CD4-positive, alpha-beta T cell treated with Interleukin-4 for 1 hour (primary cell): ENCODE measurements at regions not wholly inside any gene's neighbourhood (a gene's known extent, or its start where the extent isn't known, plus 50 kb on each side); places are given as distances from the start of the nearest gene placed in this dataset.

Experiments
- DNase-seq, 2 donors: peaks; one replicate each; pipeline ENCODE4 v3.0.0-alpha.2; 2020 to 2022

DNA sequence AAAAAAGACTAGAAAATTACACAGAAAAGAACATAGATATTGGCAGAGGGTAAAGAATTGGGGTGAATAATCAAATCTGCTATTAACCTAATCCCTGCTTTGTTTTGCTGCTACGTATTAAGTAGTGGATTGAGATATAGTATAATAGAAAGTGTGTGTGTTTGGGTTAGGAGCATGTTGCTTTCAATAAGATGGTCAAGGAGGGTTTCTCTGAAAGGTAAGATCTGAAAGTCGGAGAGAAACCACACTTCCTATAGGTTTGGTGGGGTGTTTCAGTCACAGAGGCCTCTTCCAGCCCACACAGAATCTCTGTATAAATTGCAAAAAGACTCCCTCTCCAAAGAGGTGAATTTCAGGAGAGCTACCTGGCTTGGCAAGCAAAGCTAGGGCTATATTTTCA, 345.7 kb upstream of the SATB1 start:
- DNase-seq = no peak

DNA sequence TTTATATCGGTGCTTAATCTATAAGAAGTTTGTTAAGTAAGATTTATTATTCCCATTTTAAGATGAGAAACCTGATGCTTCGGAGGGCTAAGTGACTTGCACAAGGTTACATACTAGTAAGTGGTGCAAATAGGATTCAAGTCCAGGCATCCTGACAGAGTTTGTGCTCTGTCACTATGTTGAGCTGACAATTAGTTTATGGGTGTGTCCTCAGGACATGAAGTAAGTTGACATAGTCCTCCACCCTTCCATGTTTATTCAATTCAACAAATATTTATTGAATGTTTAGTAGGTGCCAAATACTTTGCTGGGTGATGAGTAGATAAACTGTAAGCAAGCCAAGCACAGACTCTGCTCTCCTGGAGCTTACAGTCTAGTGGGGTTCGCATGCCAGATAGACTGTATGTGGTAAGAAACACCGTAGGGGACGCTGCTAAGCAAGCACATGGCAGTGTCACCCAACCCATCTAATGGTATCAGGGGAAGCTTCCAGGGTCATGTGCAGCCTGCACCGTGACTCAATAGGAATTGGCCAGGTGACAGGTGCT, 342.7 kb upstream of the SATB1 start:
- DNase-seq = no peak

DNA sequence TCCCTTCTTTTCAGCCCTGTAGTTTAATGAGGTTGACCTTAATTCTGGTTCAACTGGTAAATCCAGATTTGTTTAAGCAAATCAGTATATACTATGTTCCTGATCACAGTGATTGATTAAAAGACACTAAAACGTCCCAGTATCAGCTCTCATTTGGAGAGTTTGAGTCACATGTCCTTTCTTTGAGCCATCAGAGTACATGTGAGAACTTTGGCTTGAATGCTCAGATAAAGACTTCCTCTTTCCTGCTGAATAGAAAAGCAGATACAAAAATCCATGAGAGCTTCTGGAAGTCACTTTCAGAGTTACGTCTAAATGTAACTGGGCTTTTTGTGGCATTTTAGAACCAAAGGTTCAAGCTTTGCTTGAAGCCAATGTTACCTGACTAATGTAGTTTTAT, 341.8 kb upstream of the SATB1 start:
- DNase-seq = no peak

DNA sequence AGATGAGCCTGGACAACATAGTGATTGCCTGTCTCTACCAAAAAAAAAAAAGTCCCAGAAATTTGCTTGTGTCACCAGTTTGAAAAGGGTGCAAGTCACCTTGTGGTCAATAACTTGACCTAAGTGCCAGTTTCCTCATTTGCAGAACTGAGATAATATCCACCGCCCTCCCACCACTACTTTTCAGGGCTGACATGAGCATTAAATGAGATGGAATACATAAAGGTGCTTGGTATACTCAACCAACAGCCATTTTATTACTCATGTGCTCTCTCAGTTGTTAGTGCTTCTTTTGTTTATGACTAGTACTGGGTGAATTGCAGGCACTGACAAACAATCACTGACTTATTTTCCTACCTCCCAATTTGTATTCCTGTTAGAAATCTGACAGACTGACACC, 340.5 kb upstream of the SATB1 start:
- DNase-seq = no peak

DNA sequence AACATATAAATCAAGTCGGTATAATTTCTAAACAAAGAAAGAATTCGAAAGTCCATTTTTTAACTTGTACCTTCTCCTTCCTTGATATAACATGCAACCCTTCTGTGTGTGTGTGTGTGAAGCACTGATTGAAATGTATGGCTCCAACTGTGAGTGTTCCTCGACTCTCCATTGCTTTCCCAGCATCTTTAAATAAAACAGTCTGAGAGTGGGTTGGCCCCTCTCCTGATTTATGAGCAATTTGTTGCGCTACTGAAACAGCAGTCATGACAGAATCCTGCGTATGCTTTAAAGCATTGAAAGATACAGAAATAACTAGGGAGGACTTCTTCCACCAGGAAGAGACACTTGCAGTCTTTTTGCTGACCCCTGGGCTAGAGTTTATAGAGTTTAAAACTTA, 340.0 kb upstream of the SATB1 start:
- DNase-seq = no peak

DNA sequence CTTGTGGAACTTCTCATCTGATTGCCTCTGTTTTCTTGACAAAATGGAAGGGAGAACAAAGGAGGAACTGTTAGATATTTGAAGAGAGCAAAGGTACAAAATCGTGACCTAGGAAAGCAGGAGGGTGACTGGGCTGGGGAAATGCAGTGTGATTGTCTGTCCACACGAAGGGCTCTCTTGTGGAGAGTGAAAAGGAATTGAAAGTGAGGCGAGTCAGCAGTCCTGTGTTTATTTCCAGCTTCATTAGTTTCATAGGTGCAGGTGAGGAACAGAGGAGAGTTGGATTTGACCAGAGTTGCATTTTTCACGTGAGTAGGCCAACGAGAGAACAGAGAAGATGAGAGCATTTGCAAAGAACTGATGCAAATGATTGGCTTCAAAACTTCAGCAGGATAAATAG, 336.4 kb upstream of the SATB1 start:
- no peak for DNase-seq

DNA sequence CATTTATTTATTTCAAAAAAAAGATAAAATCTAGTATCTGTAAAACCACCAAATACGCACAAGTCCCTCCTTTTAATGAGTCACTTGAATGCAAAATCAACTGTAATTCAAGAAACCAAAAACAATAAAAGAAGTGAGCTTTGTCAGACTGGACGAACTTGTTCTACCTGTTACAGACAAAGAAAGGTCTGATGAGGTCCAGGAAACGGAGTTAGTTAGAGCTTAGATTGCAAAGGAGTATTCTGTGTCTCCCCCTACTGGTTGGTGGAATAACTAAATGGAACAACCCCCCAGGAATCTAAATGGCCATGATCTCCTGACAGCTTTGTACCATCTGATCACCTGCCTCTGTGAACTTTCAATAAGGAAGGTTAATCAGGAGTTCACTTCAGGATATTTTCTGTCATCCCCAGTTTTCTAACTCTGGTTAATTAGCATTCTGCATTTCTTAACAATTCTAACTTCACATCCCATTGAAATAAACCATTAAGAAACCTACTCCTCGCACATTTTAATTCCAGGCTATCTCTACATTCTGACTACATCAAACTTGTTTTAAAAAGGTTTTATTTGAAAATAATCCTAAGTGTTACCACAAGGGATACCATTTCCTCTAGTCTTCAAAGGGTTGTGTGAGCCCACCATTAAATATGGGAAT, 333.0 kb upstream of the SATB1 start:
- peak; percentile 50 to 89 for DNase-seq

DNA sequence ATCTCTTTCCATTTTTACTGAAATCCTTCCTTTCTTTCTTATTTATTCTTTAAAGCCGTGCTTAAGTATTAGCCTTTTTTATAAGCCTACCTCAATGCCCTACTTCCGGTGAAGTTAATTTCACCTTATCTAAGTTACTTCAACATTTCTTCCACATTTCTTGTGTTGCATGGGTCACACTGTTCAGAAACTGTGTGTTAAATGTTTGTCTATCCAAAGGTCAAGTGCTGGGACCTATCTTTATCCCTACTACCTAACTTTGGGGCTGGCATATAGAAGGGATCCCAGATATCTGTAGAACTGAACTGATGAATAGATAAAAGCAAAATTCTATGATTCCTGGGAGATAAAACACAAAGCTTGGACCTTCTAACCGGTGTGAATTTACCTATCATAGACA, 332.3 kb upstream of the SATB1 start:
- DNase-seq = no peak

DNA sequence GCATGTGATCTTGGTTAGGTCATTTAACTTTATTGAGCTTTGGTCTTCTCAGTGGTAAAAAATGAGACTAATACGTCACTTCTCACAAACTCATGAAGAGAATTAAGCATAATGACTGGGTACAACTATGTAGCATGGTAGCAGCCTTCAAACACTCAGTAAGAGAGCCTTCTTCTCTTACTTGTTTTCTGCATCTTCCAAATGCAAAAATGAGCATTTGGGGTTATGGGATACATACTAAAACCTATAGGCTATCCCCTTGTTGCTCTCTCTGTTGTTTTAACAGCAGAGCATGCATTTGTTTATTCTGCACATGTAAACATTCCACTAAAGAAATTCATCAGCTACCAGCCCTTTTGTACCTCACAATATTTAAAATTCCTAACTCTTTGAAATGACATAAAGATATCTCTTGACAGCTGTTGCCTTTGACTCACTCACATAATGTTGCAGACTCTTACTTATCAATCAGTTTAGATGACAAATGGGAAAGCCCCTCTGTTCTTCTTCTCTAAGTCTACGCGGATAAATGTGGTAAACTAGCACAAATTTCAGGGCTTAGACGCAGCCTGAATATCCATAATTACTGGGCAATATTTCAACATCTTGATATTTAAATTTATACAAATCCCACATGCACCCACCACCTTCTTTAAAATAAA, 327.3 kb upstream of the SATB1 start:
- DNase-seq = no peak

DNA sequence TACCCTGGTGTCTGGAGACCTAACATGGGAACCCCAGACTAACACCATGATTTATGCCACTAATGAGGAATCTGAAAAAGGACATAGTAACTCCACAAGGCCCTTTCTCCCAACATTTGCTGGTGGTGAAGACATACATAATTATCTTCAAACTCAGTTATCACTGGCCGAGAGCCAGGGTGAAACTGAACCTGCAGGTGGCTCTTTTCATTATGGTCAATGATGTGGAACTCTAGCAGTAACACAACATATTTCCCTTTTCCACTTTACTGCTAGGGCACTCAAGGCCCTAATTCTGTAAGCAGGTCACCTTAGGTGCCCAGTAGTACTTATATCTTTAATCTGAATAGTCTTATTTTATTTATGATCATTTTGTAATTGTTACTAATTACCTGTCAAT, 326.4 kb upstream of the SATB1 start:
- no peak for DNase-seq

DNA sequence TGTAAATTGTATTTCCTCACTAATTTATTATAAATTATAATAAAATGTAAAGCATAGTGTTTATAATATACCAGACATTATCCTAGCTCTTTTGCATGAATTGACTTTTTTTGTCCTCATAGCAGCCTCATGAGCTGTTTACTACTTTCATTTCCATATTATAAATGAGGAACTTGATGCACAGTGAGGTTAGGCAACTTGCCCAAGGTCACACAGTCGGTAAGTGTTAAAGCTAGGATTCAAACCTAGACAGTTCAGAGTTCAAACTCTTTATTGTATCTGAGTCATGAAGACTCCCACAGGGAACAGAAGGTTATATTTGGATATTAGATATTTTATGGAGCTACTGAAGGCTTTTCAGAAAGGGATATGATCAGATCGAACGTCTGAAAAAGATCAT, 322.2 kb upstream of the SATB1 start:
- peak in 1 of 2 donors; percentile 45 for DNase-seq

DNA sequence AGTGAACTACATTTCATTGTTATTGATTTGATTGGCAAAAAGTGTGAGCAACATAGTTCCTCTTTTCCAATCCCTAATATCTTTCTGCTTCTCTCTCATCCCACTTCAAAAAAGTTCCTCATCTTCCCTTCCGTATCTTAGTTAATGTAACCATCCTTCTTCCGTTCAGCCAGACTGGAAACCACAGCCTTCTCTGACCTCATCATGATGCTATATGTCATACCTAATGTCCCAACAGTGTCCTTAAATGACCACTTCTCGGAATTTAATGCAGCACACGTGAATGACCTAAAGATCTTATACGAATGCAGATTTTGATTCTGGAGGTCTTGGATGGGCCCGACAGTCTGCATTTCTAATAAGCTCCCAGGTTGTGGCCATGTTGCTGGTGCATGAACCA, 320.3 kb upstream of the SATB1 start:
- peak; percentile 43 to 54 for DNase-seq

DNA sequence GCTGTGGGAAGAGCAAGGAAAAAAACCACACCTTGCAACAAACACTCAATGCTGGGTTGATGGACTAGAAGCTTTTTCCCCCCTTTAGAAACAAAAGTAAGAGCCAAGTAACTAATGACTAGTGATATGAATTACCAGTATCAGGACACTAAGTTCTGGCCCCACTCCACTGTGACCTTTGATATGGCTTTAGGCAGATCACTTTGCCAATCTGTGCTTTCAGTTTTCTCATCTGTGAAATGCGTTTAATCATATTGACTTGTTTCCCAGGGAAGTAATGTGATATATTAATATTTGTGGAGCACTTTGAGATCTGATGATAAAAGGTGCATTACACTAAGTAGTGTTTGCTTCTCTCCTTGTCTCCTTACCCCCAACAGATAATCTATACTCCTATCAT, 319.3 kb upstream of the SATB1 start:
- no peak for DNase-seq

DNA sequence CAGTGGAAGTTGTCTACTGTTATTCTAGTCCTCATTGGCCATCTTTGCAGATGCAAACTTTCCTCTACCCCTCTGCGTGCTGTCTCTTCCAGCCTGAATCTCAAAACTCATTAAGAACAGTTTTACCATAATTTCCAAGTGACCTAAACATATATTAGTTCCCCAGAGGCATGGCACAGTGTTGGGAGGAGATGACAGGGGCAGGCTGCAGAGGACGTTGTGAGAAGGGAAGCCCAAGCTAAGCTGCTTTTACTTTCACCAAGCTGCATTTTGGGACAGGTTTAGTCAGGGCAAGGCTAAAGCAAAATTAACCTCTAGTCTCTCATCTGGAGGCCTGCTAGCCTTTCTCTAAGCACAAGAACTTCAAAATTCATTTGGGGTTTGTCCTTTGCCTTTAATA, 318.6 kb upstream of the SATB1 start:
- DNase-seq = no peak

DNA sequence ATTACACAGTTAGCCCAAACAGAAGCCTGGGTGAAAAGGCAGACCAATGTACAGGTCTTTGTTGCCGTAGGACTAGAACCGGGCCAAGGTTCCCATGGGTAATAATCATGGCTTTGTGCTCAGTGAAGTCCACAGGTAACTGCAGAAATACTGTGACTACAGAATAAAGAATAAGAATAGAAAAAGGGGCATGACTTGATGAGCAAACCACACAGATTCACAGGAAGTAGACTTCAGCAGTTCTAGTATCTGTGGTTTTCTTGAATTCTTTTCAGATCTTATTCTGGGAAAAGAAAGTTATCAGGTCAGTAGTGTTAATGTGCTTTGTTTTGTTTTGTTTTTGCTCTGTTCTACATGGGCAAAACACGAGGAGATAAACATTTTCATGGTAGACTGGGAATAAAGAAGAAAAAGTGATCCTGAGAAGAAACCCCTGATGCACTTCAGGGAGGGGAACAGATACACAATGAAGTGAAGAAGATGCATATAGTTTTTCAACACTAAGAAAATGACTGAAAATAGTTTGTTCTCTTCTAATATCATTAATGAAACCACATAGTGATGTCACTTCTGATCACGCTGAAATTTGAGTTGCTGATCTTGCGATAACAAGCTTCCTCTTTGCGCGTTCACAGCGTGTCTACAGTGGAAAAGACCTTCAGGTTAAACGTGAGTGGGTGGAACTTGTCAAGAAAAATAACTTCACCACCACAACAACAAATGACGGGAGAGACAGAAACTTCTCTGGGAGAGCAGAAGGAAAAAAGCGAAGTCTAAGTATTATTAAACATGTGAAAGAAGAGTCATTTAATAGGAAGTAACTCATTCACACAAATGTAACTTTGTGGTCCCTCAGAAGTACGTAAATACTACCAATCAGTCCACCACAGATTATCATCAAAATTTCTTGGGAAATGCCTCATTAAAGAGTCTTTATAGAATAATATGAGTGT, 315.8 kb upstream of the SATB1 start:
- peak; percentile 89 to 92 for DNase-seq

DNA sequence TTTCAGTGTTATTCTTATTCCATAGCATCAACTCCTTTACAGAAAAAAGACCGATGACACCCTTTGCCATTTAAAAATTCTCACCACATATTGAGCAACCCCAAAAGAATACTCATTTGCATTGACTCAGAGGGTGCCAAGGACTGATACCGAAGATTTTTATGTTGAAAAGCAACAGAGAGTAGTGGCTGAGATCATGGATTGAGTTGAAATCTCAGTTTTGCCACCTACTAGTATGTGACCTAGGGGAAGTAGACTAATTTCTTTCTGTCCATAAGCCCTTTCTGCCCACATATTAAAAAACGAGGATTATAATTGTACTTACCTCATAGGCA, 313.9 kb upstream of the SATB1 start:
- no peak for DNase-seq

DNA sequence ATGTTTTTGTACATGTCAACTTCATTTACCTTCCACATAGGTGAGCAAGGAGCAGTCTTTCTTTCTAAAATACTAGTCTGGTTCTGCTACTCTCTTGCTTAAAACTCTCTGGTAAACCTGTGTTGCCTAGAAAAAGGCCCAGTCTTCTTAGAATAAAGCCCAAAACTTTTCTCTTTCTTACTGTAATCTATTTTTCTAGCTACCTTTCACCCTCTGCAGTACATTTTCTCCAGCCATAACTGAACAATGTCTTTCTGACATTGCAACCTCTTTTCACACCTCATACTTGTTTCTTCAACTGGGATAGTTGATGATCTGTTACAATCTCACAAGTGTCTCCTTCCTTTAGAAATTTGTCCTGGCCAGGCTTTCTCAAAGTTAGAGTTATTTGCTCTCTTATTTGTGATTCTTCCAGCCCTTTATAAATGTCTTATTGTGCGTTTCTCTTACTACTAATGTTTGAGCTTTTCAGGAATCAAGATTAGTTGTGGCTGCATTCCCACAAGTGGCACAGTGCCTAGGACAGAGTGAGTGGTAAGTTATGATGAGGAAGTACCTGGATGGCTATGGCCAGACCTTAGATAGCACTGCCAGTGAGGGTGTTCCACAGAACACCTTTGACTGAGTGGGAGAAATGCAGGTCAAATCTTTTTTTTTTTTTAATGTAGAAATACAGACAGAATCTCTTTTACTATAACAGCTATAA, 313.4 kb upstream of the SATB1 start:
- no peak for DNase-seq

DNA sequence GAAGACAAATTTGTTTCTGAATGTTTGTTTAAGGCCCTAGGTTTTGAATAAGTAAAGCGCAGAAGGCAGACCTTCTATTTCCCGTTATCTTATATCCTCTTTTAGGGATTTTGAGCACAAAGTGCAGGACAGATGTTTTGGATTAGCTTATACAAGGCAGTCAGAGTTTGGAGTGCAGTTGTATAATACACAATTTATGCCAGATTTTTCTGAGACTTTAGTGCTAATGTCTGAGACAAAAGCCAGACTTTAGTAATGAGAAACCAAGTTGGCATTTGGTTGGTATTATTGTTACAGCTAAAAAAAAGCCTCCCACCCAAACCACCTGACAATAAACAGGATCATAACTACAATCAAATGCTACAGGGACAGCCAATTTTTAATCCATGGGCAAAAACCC, 309.9 kb upstream of the SATB1 start:
- DNase-seq = no peak

DNA sequence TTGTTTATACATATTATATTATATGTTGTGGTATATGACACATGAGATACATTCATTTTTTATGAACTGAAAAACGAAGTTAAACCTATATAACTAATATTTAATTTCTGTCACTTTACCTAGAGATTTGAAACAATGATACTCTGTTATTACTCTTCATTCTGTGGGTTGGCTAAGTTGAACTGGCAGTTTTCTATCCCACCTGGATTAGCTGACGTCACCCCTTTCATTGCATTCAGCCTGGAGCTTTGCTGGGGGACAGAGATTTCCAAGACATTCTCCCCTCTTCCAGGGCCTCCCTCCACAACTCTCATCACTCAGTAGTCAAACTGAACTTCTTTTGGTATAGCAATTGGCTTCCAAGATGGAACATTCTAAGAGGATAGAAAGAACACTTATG, 309.2 kb upstream of the SATB1 start:
- no peak for DNase-seq

DNA sequence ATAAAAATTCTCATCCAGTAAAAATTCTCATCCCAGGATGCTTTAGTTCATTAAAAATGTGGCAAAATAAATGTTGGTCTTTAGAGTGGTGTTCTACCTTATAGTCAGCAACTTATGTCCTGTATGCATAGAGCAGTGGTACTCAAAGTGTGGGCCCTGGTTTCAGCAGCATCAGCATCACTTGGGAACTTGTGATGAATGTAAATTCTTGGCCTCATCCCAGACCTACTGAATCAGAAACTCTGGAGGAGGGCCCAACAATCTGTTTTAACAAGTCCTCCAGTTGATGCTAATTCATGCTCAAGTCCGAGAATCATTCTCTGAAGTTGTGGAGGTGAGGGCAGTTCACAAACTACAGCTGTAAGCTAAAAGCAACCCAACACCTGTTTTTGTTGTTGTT, 307.3 kb upstream of the SATB1 start:
- DNase-seq = no peak

DNA sequence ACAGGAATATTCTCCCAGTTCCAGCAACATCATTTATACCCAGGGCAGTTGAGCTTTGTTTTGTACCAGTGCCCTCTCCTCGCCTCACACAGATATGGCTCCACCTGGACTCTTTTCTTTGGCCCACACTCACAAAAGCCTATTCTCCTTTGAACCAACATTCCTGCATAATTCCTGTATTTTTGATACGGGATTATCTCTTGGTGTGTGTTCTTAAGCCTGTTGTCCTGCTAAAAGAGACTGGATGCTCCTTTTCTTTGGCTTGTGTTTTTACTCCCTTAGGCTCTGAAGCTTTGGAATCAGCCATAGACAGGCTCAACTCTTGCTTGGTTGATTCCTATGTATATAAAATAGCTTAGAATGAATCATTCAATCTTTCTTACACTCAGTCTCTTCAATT, 305.4 kb upstream of the SATB1 start:
- no peak for DNase-seq

DNA sequence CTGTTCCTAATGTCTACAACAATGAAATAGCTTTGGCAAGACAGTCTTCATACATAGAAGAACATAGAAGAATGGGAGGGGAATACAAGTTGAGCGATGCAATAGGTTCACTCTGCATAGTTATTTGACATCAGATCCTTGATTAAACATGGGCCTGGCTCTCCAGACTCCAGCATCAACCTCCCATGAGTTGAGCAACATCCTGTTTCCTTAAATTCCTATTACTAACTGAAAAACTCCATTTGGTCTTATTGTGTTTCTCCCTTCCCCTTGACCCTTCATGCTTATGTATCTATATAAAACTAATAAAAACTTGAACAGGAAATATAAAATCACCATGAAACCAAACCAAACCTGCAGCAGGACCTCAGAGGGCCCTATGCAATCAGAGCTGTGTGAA, 304.5 kb upstream of the SATB1 start:
- DNase-seq = no peak
